ENCODE measurements at regions not wholly inside any gene's neighbourhood (a gene's known extent, or its start where the extent isn't known, plus 50 kb on each side); places are given as distances from the start of the nearest gene placed in this dataset.

DNA sequence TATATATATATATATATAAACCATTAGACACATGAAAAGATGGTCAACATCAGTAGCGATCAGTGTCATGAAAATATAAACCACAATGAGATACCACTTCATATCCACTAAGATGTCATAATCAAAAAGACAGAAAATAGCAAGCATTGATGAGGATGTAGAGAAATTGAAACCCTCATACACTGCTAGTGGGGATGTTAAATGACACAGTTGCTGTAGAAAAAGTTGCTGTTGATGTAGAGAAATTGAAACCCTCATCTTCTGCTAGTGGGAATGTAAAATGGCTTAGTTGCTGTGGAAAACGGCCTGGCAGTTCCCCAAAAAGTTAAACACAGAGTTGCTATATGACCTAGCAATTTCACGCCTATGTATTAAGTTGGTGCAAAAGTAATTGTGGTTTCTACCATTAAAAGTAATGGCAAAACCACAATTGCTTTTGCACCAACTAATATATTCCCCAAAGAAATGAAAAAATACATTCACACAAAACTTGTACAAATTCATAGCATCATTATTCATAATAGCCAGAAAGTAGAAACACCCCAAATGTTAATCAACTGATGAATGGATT lies 120.5 kb upstream of the ZWINT start:
- TF ChIP-seq EZH2phosphoT487 (IDR thresholded peaks at IDR 0.05; ENCODE audit: unreplicated experiment) = no peak
- no peak for TF ChIP-seq CTCF (conservative IDR thresholded peaks at IDR 0.05; ENCODE audit: low read depth in 2 of 2)
- no peak for TF ChIP-seq JUNB (IDR thresholded peaks at IDR 0.05; ENCODE audit: unreplicated experiment)
- TF ChIP-seq POLR2AphosphoS5 (IDR thresholded peaks at IDR 0.05; ENCODE audit: low read depth) = no peak
- TF ChIP-seq EZH2 (IDR thresholded peaks at IDR 0.05; ENCODE audit: low read depth, unreplicated experiment) = no peak
